Right lobe of liver (tissue), 6 donors: ENCODE measurements at regions not wholly inside any gene's neighbourhood (a gene's known extent, or its start where the extent isn't known, plus 50 kb on each side); places are given as distances from the start of the nearest gene placed in this dataset.
"Not testable (repeated sequence)": the region's sequence is repeated elsewhere in the genome, so short reads cannot be mapped to it uniquely, and the experiment has no call there.

Source experiments
- ATAC-seq, 4 donors: fragments of 200-7000 bp; cut with Tn5 transposase; one replicate each; pipeline ENCODE4 v1.9.1; 2020; ENCODE audit warnings: mild to moderate bottlenecking in 4 of 4, moderate library complexity in 4 of 4
- DNase-seq, 3 donors: peaks; one replicate each; pipeline ENCODE4 v3.0.0-alpha.2; 2020
- H3K27ac ChIP-seq, 3 donors: fragments of 200-600 bp; one replicate each; pipeline ENCODE4 v1.8.0; 2022
- H3K27me3 ChIP-seq, 2 donors: fragments of 200-600 bp; one replicate each; pipeline ENCODE4 v1.8.0; 2022
- H3K36me3 ChIP-seq, 4 donors: fragments of 200-600 bp; sonication (generic) in 1 of 4; one replicate each; pipeline versions ENCODE4 v1.5.1 to v1.8.0; 2017 to 2022; ENCODE audit warnings: control low read depth in 1 of 4
- H3K4me1 ChIP-seq, 4 donors: fragments of 200-600 bp; sonication (generic) in 1 of 4; one replicate each; pipeline versions ENCODE4 v1.5.1 to v1.8.0; 2017 to 2022; ENCODE audit warnings: control low read depth in 1 of 4
- H3K4me3 ChIP-seq, 3 donors: fragments of 200-600 bp; one replicate each; pipeline ENCODE4 v1.8.0; 2022
- H3K9me3 ChIP-seq, 4 donors: fragments of 200-600 bp; sonication (generic) in 1 of 4; one replicate each; pipeline versions ENCODE4 v1.5.1 to v1.8.0; 2017 to 2022; ENCODE audit warnings: control low read depth in 1 of 4
- CTCF ChIP-seq, 4 donors: fragments of 200-600 bp in 3 of 4; fragments of 450-650 bp in 1 of 4; IDR thresholded peaks; one replicate each; pipeline versions ENCODE4 v1.5.1 to v1.8.0; 2016 to 2022; ENCODE audit warnings: antibody characterized with exemption in 4 of 4, mild to moderate bottlenecking in 2 of 4
- POLR2A ChIP-seq: fragments of 450-650 bp; IDR thresholded peaks from one replicate; pipeline ENCODE4 v1.6.1; 2017; ENCODE audit warnings: antibody characterized with exemption, mild to moderate bottlenecking
- WGBS: methylation state at CpG from one replicate; pipeline ENCODE4 v1.1.6; 2018; ENCODE audit warnings: low coverage, low lambda C conversion rate; ENCODE audit not compliant: insufficient coverage; ENCODE audit errors: missing lambda C conversion rate; 5-methylcytosine and 5-hydroxymethylcytosine counted together
- intact Hi-C, 2 donors: fragments of 100-400 bp; cut with DNase I; formaldehyde crosslinking; loops; one replicate each; pipeline versions ENCODE4 v1.11.2 to v1.14.1; 2022
- donor health status: DM: no; HTN: yes; CAD: no.
- donor health status: DM: no; HTN: no; CAD: no.
- donor health status: DM: no; HTN: no; CAD: no.
- donor health status: DM: no; HTN: yes; CAD: no.
- donor health status: DM: no; HTN: yes; CAD: no.

GRCh38 chr17:34474706-34475105 is 104.7 kb upstream of the TMEM132E start:
- Histone ChIP-seq H3K27ac (no peak overlapping the region), H3K27me3 (no peaks in the 10 kb centered on the region), H3K4me1 (no peaks in the 10 kb centered on the region), H3K36me3 (no peaks in the 10 kb centered on the region), H3K4me3 (no peak overlapping the region), H3K9me3 (no peaks in the 10 kb centered on the region)
- DNase-seq = no peak
- WGBS = no CpG with 5 or more reads among the region's 2 CpGs
- no peak for TF ChIP-seq POLR2A
- no peak for TF ChIP-seq CTCF (IDR thresholded peaks at IDR 0.05)
- ATAC-seq = no peak
- intact Hi-C loops = no loop called here

GRCh38 chr17:34472363-34472762 is 107.0 kb upstream of the TMEM132E start:
- no peaks in the 10 kb centered on the region for H3K27me3 ChIP-seq
- ATAC-seq (no peak), DNase-seq (no peak)
- intact Hi-C loops = no loop called here
- H3K36me3 ChIP-seq = no peaks in the 10 kb centered on the region
- no peaks in the 10 kb centered on the region for H3K9me3 ChIP-seq
- TF ChIP-seq CTCF (IDR thresholded peaks at IDR 0.05) = no peak
- TF ChIP-seq POLR2A = no peak
- no peaks in the 10 kb centered on the region for H3K4me1 ChIP-seq
- H3K27ac ChIP-seq = no peak overlapping the region
- no peak overlapping the region for H3K4me3 ChIP-seq
- 30% methylated on average over 1 of the region's 1 CpG for WGBS

- H3K4me1 ChIP-seq, DNase-seq, H3K27me3 ChIP-seq, ATAC-seq, intact Hi-C loops, H3K27ac ChIP-seq, H3K4me3 ChIP-seq, H3K36me3 ChIP-seq, H3K9me3 ChIP-seq: not testable (repeated sequence)
- WGBS = 10% methylated on average over 4 of the region's 4 CpGs
Measured at GRCh38 chr17:34471278-34471677, 108.1 kb upstream of the TMEM132E start.

- ATAC-seq = no peak
- no peaks in the 10 kb centered on the region for H3K4me1 ChIP-seq
- TF ChIP-seq CTCF (IDR thresholded peaks at IDR 0.05) (no peak), POLR2A (no peak)
- H3K9me3 ChIP-seq = no peaks in the 10 kb centered on the region
- no peaks in the 10 kb centered on the region for H3K27me3 ChIP-seq
- 49% methylated on average over 8 of the region's 8 CpGs for WGBS
- no peak for DNase-seq
- H3K27ac ChIP-seq = no peak overlapping the region
- H3K4me3 ChIP-seq = no peak overlapping the region
- H3K36me3 ChIP-seq = no peaks in the 10 kb centered on the region
- intact Hi-C loops = no loop called here
Measured at GRCh38 chr17:34465789-34466188, 102.8 kb upstream of the CCL1 start.

GRCh38 chr17:34464812-34465211 is 101.8 kb upstream of the CCL1 start:
- no peak for DNase-seq

More at GRCh38 chr17:34464812-34465211, 101.8 kb upstream of the CCL1 start:
- Histone ChIP-seq H3K4me3 (no peak overlapping the region), H3K36me3 (no peaks in the 10 kb centered on the region), H3K27ac (no peak overlapping the region), H3K27me3 (no peaks in the 10 kb centered on the region), H3K9me3 (no peaks in the 10 kb centered on the region), H3K4me1 (no peaks in the 10 kb centered on the region)
- intact Hi-C loops = no loop called here
- no peak for TF ChIP-seq POLR2A
- no peak for TF ChIP-seq CTCF (IDR thresholded peaks at IDR 0.05)
- ATAC-seq = no peak
- 40% methylated on average over 1 of the region's 4 CpGs for WGBS
